ENCODE measurements at regions not wholly inside any gene's neighbourhood (a gene's known extent, or its start where the extent isn't known, plus 50 kb on each side); places are given as distances from the start of the nearest gene placed in this dataset.

GRCh38 chr12:68514807-68515411 is 95.8 kb upstream of the RAP1B start:
- TF ChIP-seq CTCF (IDR thresholded peaks at IDR 0.05) (no peak), YY1 (IDR thresholded peaks at IDR 0.05; ENCODE audit: low read depth) (no peak), RFX5 (IDR thresholded peaks at IDR 0.05; ENCODE audit: low read length) (no peak), REST (IDR thresholded peaks at IDR 0.05; ENCODE audit: low read depth, low read length) (no peak), TAF1 (IDR thresholded peaks at IDR 0.05; ENCODE audit: borderline replicate concordance, low read depth, low read length) (no peak)
- TF ChIP-seq, protein P1, sequence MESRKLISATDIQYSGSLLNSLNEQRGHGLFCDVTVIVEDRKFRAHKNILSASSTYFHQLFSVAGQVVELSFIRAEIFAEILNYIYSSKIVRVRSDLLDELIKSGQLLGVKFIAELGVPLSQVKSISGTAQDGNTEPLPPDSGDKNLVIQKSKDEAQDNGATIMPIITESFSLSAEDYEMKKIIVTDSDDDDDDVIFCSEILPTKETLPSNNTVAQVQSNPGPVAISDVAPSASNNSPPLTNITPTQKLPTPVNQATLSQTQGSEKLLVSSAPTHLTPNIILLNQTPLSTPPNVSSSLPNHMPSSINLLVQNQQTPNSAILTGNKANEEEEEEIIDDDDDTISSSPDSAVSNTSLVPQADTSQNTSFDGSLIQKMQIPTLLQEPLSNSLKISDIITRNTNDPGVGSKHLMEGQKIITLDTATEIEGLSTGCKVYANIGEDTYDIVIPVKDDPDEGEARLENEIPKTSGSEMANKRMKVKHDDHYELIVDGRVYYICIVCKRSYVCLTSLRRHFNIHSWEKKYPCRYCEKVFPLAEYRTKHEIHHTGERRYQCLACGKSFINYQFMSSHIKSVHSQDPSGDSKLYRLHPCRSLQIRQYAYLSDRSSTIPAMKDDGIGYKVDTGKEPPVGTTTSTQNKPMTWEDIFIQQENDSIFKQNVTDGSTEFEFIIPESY (IDR thresholded peaks at IDR 0.05; ENCODE audit: borderline replicate concordance, low read depth) = no peak
